ENCODE measurements at regions not wholly inside any gene's neighbourhood (a gene's known extent, or its start where the extent isn't known, plus 50 kb on each side); places are given as distances from the start of the nearest gene placed in this dataset.

DNA sequence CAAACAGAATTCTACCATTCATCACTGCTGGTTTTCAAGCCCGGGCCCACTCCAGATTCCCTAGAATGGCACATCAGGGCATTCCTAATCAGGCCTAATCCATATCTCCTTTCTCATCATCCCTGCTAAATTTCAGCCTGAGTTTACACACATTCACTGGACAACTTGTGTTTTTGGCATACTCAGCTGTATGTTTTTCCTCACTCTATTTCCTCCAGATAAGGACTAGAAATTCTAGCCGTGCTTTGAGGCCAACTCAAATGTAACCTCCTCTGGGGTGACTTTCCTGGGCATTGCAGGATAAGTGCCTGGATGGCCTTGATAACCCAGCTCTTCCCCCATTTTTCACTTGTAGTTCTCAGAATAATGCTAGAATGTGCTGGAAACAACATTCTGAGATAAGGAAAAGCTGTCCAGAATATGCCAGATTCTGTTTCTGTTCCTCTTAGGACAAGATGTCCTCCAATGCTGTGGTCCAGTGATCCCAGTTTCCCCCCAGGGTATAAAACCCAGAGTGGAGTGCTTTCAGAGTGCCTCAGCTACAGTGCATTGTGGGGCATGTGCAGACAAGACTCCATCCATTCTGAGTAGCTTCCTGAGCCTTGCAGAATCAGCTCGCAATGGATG lies 66.9 kb upstream of the CLDN10 start:
- Histone ChIP-seq H3K18ac (ENCODE audit: low read length) (no peak overlapping the region), H3K4me3 (ENCODE audit: low read depth, low read length) (no peak overlapping the region), H3K4me2 (ENCODE audit: low read length) (no peak overlapping the region), H3K23ac (ENCODE audit: low read length) (no peak overlapping the region), H3K4me1 (ENCODE audit: control insufficient read depth in 1 of 2, insufficient read depth in 2 of 2, low read length in 2 of 2) (no peaks in the 10 kb centered on the region), H3K9me3 (ENCODE audit: insufficient read depth, low read depth, low read length) (no peaks in the 10 kb centered on the region), H4K12ac (ENCODE audit: low read depth, low read length) (no peak overlapping the region), H3K14ac (ENCODE audit: low read length) (no peak overlapping the region), H3K9ac (ENCODE audit: low read length) (peak overlapping the region; percentile 74), H3K27me3 (ENCODE audit: insufficient read depth, low read length) (no peaks in the 10 kb centered on the region), H4K91ac (ENCODE audit: low read depth, low read length) (no peak overlapping the region), H3K27ac (ENCODE audit: low read depth, low read length) (no peak overlapping the region), H3K36me3 (ENCODE audit: control insufficient read depth in 1 of 2, insufficient read depth in 2 of 2, low read length in 2 of 2) (no peaks in the 10 kb centered on the region), H2BK12ac (ENCODE audit: low read length) (no peak overlapping the region), H3K79me2 (ENCODE audit: control insufficient read depth, insufficient read depth, low read length, poor library complexity) (no peaks in the 10 kb centered on the region), H3K4ac (ENCODE audit: low read depth, low read length) (no peak overlapping the region), H2BK120ac (ENCODE audit: insufficient read depth, low read length, poor library complexity) (no peak overlapping the region), H2AK5ac (ENCODE audit: low read length) (no peak overlapping the region), H4K8ac (ENCODE audit: low read depth, low read length) (no peak overlapping the region), H2AFZ (ENCODE audit: insufficient read depth, low read length, poor library complexity) (no peak overlapping the region), H3K79me1 (ENCODE audit: low read length) (no peaks in the 10 kb centered on the region), H2BK5ac (ENCODE audit: low read depth, low read length, poor library complexity) (no peak overlapping the region)
- WGBS (ENCODE audit: extremely low coverage, insufficient coverage, insufficient read length) = no CpG with 5 or more reads among the region's 3 CpGs
- peak in 1 of 2 donors; percentile 6 for DNase-seq

DNA sequence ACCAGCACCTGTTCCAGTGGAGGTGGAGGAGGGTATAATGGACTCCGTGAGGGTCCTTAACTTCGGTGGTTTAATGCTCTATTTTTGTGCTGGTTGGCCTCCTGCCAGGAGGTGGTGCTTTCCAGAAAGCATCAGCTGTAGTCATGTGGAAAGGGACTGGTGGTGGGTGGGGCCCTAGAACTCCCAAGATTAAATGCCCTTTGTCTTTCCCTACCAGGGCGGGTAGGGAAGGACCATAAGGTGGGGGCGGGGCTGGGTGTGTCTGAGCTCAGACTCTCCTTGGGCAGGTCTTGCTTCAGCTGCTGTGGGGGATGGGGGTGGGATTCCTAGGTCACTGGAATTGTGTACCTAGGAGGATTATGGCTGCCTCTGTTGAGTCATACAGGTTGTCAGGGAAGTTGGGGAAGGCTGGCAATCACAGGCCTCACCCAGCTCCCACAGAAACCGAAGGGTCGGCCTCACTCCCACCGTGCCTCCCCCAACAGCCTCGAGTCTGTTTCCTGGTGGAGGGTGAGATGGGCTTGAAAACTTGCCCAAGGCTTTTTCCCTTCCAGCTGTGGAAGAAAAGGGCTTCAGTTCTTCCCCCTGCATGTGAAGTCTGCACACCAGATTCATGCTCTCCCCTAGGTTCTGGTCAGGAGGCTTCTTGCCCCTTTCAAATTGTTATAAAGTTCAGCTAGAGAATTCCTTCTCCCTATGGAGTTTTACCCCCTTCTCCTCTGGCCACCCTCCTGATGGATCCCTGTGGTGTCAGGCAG lies 60.3 kb upstream of the CLDN10 start:
- H3K27me3 ChIP-seq (ENCODE audit: insufficient read depth, low read length) = no peaks in the 10 kb centered on the region
- no peak overlapping the region for H3K4ac ChIP-seq (ENCODE audit: low read depth, low read length)
- no peak for DNase-seq
- H4K12ac ChIP-seq (ENCODE audit: low read depth, low read length) = no peak overlapping the region
- H3K4me3 ChIP-seq (ENCODE audit: low read depth, low read length) = no peak overlapping the region
- H3K27ac ChIP-seq (ENCODE audit: low read depth, low read length) = no peak overlapping the region
- H3K23ac ChIP-seq (ENCODE audit: low read length) = no peak overlapping the region
- H4K8ac ChIP-seq (ENCODE audit: low read depth, low read length) = no peak overlapping the region
- no peak overlapping the region for H2BK12ac ChIP-seq (ENCODE audit: low read length)
- H3K9me3 ChIP-seq (ENCODE audit: insufficient read depth, low read depth, low read length) = no peaks in the 10 kb centered on the region
- WGBS (ENCODE audit: extremely low coverage, insufficient coverage, insufficient read length) = no CpG with 5 or more reads among the region's 8 CpGs
- no peaks in the 10 kb centered on the region for H3K36me3 ChIP-seq (ENCODE audit: control insufficient read depth in 1 of 2, insufficient read depth in 2 of 2, low read length in 2 of 2)
- H3K9ac ChIP-seq (ENCODE audit: low read length) = no peak overlapping the region
- no peak overlapping the region for H3K4me2 ChIP-seq (ENCODE audit: low read length)
- no peaks in the 10 kb centered on the region for H3K4me1 ChIP-seq (ENCODE audit: control insufficient read depth in 1 of 2, insufficient read depth in 2 of 2, low read length in 2 of 2)
- no peak overlapping the region for H4K91ac ChIP-seq (ENCODE audit: low read depth, low read length)
- no peak overlapping the region for H3K18ac ChIP-seq (ENCODE audit: low read length)
- no peak overlapping the region for H2AFZ ChIP-seq (ENCODE audit: insufficient read depth, low read length, poor library complexity)
- no peak overlapping the region for H3K14ac ChIP-seq (ENCODE audit: low read length)
- H3K79me2 ChIP-seq (ENCODE audit: control insufficient read depth, insufficient read depth, low read length, poor library complexity) = no peaks in the 10 kb centered on the region
- H2BK5ac ChIP-seq (ENCODE audit: low read depth, low read length, poor library complexity) = no peak overlapping the region
- H2BK120ac ChIP-seq (ENCODE audit: insufficient read depth, low read length, poor library complexity) = no peak overlapping the region
- no peak overlapping the region for H2AK5ac ChIP-seq (ENCODE audit: low read length)
- no peaks in the 10 kb centered on the region for H3K79me1 ChIP-seq (ENCODE audit: low read length)

DNA sequence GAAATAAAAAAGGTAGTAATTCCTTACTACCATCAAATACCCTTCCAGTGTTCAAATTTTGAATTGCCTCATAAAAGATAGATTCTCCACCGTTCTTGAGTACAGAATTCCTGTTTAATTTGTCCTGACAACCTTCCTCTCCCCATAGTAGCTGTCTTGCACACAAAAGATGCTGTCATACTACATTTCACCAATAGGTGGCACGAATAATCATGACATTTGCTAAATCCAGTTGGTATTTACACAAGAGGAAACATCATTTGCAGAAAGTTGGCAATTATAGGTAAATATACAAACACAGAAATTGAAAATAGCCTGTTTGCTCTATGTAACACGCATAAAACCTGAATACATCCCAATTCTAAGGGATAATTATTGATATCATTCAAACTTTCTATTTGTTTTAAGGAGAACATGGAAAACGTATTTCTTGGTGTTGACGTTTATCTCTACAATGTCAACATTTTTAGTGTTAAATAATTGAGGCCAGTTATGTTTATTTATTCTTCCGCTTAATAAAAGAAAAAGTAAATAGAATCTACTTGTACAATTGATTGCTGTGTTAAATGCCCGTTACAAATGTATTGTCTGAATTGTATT lies 58.3 kb upstream of the CLDN10 start:
- H2BK120ac ChIP-seq (ENCODE audit: insufficient read depth, low read length, poor library complexity) = no peak overlapping the region
- no peaks in the 10 kb centered on the region for H3K4me1 ChIP-seq (ENCODE audit: control insufficient read depth in 1 of 2, insufficient read depth in 2 of 2, low read length in 2 of 2)
- H3K79me1 ChIP-seq (ENCODE audit: low read length) = no peaks in the 10 kb centered on the region
- no peak overlapping the region for H2AFZ ChIP-seq (ENCODE audit: insufficient read depth, low read length, poor library complexity)
- H3K27ac ChIP-seq (ENCODE audit: low read depth, low read length) = no peak overlapping the region
- peak; percentile 11 to 91 for DNase-seq
- H4K12ac ChIP-seq (ENCODE audit: low read depth, low read length) = no peak overlapping the region
- no peak overlapping the region for H2BK12ac ChIP-seq (ENCODE audit: low read length)
- H2AK5ac ChIP-seq (ENCODE audit: low read length) = no peak overlapping the region
- no peak overlapping the region for H3K9ac ChIP-seq (ENCODE audit: low read length)
- no peak overlapping the region for H3K14ac ChIP-seq (ENCODE audit: low read length)
- no peak overlapping the region for H2BK5ac ChIP-seq (ENCODE audit: low read depth, low read length, poor library complexity)
- H3K4me2 ChIP-seq (ENCODE audit: low read length) = no peak overlapping the region
- no peaks in the 10 kb centered on the region for H3K36me3 ChIP-seq (ENCODE audit: control insufficient read depth in 1 of 2, insufficient read depth in 2 of 2, low read length in 2 of 2)
- no peaks in the 10 kb centered on the region for H3K79me2 ChIP-seq (ENCODE audit: control insufficient read depth, insufficient read depth, low read length, poor library complexity)
- no CpG with 5 or more reads among the region's 7 CpGs for WGBS (ENCODE audit: extremely low coverage, insufficient coverage, insufficient read length)
- H3K23ac ChIP-seq (ENCODE audit: low read length) = no peak overlapping the region
- no peaks in the 10 kb centered on the region for H3K27me3 ChIP-seq (ENCODE audit: insufficient read depth, low read length)
- no peak overlapping the region for H3K18ac ChIP-seq (ENCODE audit: low read length)
- no peak overlapping the region for H3K4ac ChIP-seq (ENCODE audit: low read depth, low read length)
- H3K9me3 ChIP-seq (ENCODE audit: insufficient read depth, low read depth, low read length) = no peaks in the 10 kb centered on the region
- no peak overlapping the region for H3K4me3 ChIP-seq (ENCODE audit: low read depth, low read length)
- no peak overlapping the region for H4K8ac ChIP-seq (ENCODE audit: low read depth, low read length)
- H4K91ac ChIP-seq (ENCODE audit: low read depth, low read length) = no peak overlapping the region

DNA sequence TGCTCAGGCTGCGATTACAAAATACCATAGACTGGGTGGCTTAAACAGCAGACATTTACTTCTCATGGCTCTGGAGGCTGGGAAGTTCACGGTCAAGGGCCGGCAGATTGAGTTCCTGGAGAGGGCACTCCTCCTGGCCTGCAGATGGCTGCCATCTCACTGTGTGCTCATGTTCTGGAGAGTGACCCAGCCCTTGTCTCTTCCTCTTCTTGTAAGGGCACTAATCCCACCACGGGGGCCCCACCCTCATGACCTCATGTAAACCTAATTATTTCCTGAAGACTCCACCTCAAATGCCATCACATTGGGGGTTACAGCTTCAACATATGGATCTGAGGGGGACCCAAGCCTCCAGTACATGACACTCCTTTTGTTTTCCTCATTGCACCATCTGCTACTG lies 56.0 kb upstream of the CLDN10 start:
- Histone ChIP-seq H4K91ac (ENCODE audit: low read depth, low read length) (no peak overlapping the region), H3K4me2 (ENCODE audit: low read length) (no peak overlapping the region), H3K36me3 (ENCODE audit: control insufficient read depth in 1 of 2, insufficient read depth in 2 of 2, low read length in 2 of 2) (no peaks in the 10 kb centered on the region), H3K4ac (ENCODE audit: low read depth, low read length) (no peak overlapping the region), H2BK120ac (ENCODE audit: insufficient read depth, low read length, poor library complexity) (no peak overlapping the region), H3K18ac (ENCODE audit: low read length) (no peak overlapping the region), H3K27me3 (ENCODE audit: insufficient read depth, low read length) (no peaks in the 10 kb centered on the region), H3K9ac (ENCODE audit: low read length) (no peak overlapping the region), H4K12ac (ENCODE audit: low read depth, low read length) (no peak overlapping the region), H3K79me2 (ENCODE audit: control insufficient read depth, insufficient read depth, low read length, poor library complexity) (no peaks in the 10 kb centered on the region), H2BK12ac (ENCODE audit: low read length) (no peak overlapping the region), H2BK5ac (ENCODE audit: low read depth, low read length, poor library complexity) (no peak overlapping the region), H4K8ac (ENCODE audit: low read depth, low read length) (no peak overlapping the region), H3K14ac (ENCODE audit: low read length) (no peak overlapping the region), H2AK5ac (ENCODE audit: low read length) (no peak overlapping the region), H3K9me3 (ENCODE audit: insufficient read depth, low read depth, low read length) (no peaks in the 10 kb centered on the region), H2AFZ (ENCODE audit: insufficient read depth, low read length, poor library complexity) (no peak overlapping the region), H3K27ac (ENCODE audit: low read depth, low read length) (no peak overlapping the region), H3K4me1 (ENCODE audit: control insufficient read depth in 1 of 2, insufficient read depth in 2 of 2, low read length in 2 of 2) (peaks cover 0 to 4% of the 10 kb centered on the region in 2 experiments), H3K23ac (ENCODE audit: low read length) (no peak overlapping the region), H3K79me1 (ENCODE audit: low read length) (no peaks in the 10 kb centered on the region), H3K4me3 (ENCODE audit: low read depth, low read length) (no peak overlapping the region)
- WGBS (ENCODE audit: extremely low coverage, insufficient coverage, insufficient read length) = no CpG with 5 or more reads among the region's 4 CpGs
- DNase-seq = no peak
